HEK293T (cell line): ENCODE measurements at regions not wholly inside any gene's neighbourhood (a gene's known extent, or its start where the extent isn't known, plus 50 kb on each side); places are given as distances from the start of the nearest gene placed in this dataset.

Source experiments
- ARNT ChIP-seq: fragments of 450-650 bp; IDR thresholded peaks from 2 replicates; pipeline ENCODE4 v1.6.1; 2017; ENCODE audit warnings: mild to moderate bottlenecking
- BHLHE40 ChIP-seq: fragments of 450-650 bp; IDR thresholded peaks from 2 replicates; pipeline ENCODE4 v1.6.1; 2016; ENCODE audit warnings: mild to moderate bottlenecking, moderate library complexity, borderline replicate concordance
- ELF4 ChIP-seq: fragments of 450-650 bp; IDR thresholded peaks from 2 replicates; pipeline ENCODE4 v1.6.1; 2017; ENCODE audit warnings: antibody characterized with exemption
- FOXA1 ChIP-seq: fragments of 450-650 bp; IDR thresholded peaks from 2 replicates; pipeline ENCODE4 v1.6.1; 2016; ENCODE audit warnings: mild to moderate bottlenecking
- FOXK2 ChIP-seq: fragments of 450-650 bp; IDR thresholded peaks from 2 replicates; pipeline ENCODE4 v1.6.1; 2016; ENCODE audit warnings: mild to moderate bottlenecking
- FOXM1 ChIP-seq: fragments of 450-650 bp; IDR thresholded peaks from 2 replicates; pipeline ENCODE4 v1.6.1; 2017; ENCODE audit warnings: mild to moderate bottlenecking, borderline replicate concordance
- NFRKB ChIP-seq: fragments of 450-650 bp; IDR thresholded peaks from 2 replicates; pipeline ENCODE4 v1.6.1; 2016; ENCODE audit warnings: mild to moderate bottlenecking, moderate library complexity
- SP1 ChIP-seq: fragments of 450-650 bp; IDR thresholded peaks from 2 replicates; pipeline ENCODE4 v1.6.1; 2017
- SUZ12 ChIP-seq: fragments of 450-650 bp; IDR thresholded peaks from 2 replicates; pipeline ENCODE4 v1.6.1; 2016; ENCODE audit warnings: mild to moderate bottlenecking
- TARDBP ChIP-seq: fragments of 450-650 bp; IDR thresholded peaks from 2 replicates; pipeline ENCODE4 v1.6.1; 2016
- ZNF384 ChIP-seq: fragments of 450-650 bp; IDR thresholded peaks from 2 replicates; pipeline ENCODE4 v1.6.1; 2016
- TF ChIP-seq, protein P1 (sequence below): fragments of 450-650 bp; IDR thresholded peaks from 2 replicates; pipeline ENCODE4 v1.6.1; 2016

DNA sequence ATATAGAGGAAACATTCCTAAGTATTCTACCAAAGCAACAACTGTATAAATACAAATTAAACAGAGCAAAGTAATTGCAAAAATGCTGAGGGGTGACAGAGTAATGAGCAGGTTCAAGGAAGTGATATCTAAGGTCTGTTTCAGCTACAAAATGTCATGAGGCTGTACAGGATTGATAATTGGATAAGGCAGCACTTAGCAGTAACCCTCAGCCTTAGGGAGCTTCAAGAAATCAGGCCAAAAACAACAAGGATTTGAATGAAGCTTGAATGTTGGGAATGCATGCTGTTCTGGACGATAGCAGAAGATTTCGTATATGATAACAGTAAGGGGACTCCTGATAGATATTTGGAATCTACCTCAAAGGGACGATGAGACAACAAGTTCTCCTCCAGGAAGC lies 142.0 kb upstream of the MMADHC start:
- no peak for TF ChIP-seq SP1
- no peak for TF ChIP-seq ZNF384
- no peak for TF ChIP-seq TARDBP
- TF ChIP-seq FOXA1 = no peak
- no peak for TF ChIP-seq SUZ12
- no peak for TF ChIP-seq FOXM1
- TF ChIP-seq BHLHE40 = no peak
- no peak for TF ChIP-seq ELF4
- no peak for TF ChIP-seq NFRKB
- TF ChIP-seq, protein P1, sequence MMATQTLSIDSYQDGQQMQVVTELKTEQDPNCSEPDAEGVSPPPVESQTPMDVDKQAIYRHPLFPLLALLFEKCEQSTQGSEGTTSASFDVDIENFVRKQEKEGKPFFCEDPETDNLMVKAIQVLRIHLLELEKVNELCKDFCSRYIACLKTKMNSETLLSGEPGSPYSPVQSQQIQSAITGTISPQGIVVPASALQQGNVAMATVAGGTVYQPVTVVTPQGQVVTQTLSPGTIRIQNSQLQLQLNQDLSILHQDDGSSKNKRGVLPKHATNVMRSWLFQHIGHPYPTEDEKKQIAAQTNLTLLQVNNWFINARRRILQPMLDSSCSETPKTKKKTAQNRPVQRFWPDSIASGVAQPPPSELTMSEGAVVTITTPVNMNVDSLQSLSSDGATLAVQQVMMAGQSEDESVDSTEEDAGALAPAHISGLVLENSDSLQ = no peak
- TF ChIP-seq ARNT = no peak
- TF ChIP-seq FOXK2 = no peak
